ENCODE measurements at regions not wholly inside any gene's neighbourhood (a gene's known extent, or its start where the extent isn't known, plus 50 kb on each side); places are given as distances from the start of the nearest gene placed in this dataset.

- TF ChIP-seq ZBTB33 (IDR thresholded peaks at IDR 0.05; ENCODE audit: borderline replicate concordance, low read depth) (no peak), RAD21 (IDR thresholded peaks at IDR 0.05; ENCODE audit: low read length) (no peak; the same call in 1 of the 2 replicates), TEAD4 (IDR thresholded peaks at IDR 0.05; ENCODE audit: borderline replicate concordance, insufficient read depth) (no peak), FOSL2 (IDR thresholded peaks at IDR 0.05; ENCODE audit: borderline replicate concordance, low read depth) (no peak), NFIC (IDR thresholded peaks at IDR 0.05; ENCODE audit: borderline replicate concordance) (no peak), TCF12 (IDR thresholded peaks at IDR 0.05) (no peak), ELF1 (IDR thresholded peaks at IDR 0.05) (no peak), RCOR1 (IDR thresholded peaks at IDR 0.05; ENCODE audit: low read length) (peak; percentile 5; the same call in 1 of the 2 replicates), USF2 (IDR thresholded peaks at IDR 0.05; ENCODE audit: borderline replicate concordance, low read depth, low read length) (peak; percentile 37; the same call in 1 of the 2 replicates), MXI1 (IDR thresholded peaks at IDR 0.05; ENCODE audit: low read depth, low read length) (peak; percentile 89), CHD2 (IDR thresholded peaks at IDR 0.05; ENCODE audit: low read length, partially characterized antibody) (peak; percentile 67), EZH2phosphoT487 (IDR thresholded peaks at IDR 0.05; ENCODE audit: borderline replicate concordance, low read depth) (no peak), POLR2AphosphoS5 (IDR thresholded peaks at IDR 0.05; ENCODE audit: low read depth, low read length) (no peak), USF1 (IDR thresholded peaks at IDR 0.05; ENCODE audit: borderline replicate concordance, low read depth) (peak; percentile 81; the same call in 1 of the 2 replicates), SIN3A (IDR thresholded peaks at IDR 0.05; ENCODE audit: borderline replicate concordance, low read depth, low read length) (no peak), NRF1 (IDR thresholded peaks at IDR 0.05; ENCODE audit: low read depth, low read length) (no peak), MAX (IDR thresholded peaks at IDR 0.05; ENCODE audit: low read depth) (no peak), FOXJ3 (CRISPR knock-in tag; IDR thresholded peaks at IDR 0.05) (no peak), EP300 (IDR thresholded peaks at IDR 0.05; ENCODE audit: borderline replicate concordance in 1 of 2, low read depth in 1 of 2, low read length in 1 of 2) (peak in 1 of 2 experiments; percentile 52; a peak in 1 of 4 replicates), TAF1 (IDR thresholded peaks at IDR 0.05; ENCODE audit: borderline replicate concordance, low read depth, low read length) (no peak), SMC3 (IDR thresholded peaks at IDR 0.05; ENCODE audit: low read depth, low read length) (no peak), REST (IDR thresholded peaks at IDR 0.05; ENCODE audit: low read depth, low read length) (no peak), RFX5 (IDR thresholded peaks at IDR 0.05; ENCODE audit: low read length) (no peak), GABPA (IDR thresholded peaks at IDR 0.05; ENCODE audit: low read depth) (no peak), FOXM1 (IDR thresholded peaks at IDR 0.05; ENCODE audit: low read depth) (no peak)
These were observed 98.3 kb downstream of the LRRC74A start (continued) for GRCh38 chr14:76924371-76925096.
